Anterior cingulate cortex (tissue), 58 donors: ENCODE measurements at regions not wholly inside any gene's neighbourhood (a gene's known extent, or its start where the extent isn't known, plus 50 kb on each side); places are given as distances from the start of the nearest gene placed in this dataset.

Source experiments
- DNase-seq, 58 donors: peaks; one replicate each; lab custom pipeline; 2025; lab: John Stamatoyannopoulos, UW

DNA sequence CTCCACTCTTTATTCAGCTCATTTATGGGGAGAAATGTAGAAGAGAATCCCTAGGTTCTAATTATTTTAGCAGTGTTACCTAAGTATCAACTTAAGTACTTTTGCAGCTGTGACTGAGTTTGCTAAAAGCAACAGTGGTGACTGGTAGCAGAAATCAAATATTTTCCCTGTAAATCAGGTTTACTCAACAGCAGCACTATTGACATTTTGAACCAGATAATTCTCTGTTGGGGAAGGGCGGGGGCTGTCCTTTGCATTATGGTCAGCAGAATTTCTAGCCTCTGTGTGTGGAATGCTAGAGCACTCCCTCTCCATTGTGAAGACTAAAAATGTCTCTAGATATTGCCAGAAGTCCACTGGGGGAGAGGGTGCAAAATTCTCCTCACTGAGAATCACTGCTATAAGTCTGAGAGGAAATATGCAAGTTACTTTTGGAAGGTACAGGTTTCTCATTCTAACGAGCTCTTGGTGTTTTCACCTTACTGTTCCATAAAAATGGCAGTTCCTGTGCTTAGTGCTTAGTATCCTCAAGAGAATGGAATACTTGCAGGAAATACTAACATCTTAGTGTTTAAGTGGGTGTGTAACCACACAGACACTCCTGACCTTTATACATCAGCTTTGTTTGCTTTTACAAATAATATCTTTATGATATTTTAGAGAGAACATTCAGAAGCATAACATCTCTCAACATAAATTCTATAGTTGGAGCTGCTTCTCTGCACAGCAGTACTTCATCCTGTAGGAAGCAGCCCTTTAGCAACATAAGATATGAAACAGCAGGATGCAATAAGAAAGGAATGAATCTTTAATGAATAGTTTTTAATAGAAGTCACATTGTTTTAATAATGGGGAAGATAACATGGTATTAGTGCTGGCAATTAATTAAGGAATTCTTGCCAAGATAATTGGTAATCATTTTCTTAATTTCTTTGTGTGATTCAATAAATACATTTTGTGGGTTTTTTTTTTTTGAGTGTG is 246.5 kb upstream of the GOLIM4 start:
- no peak for DNase-seq

- DNase-seq, result no peak
These were observed 245.6 kb upstream of the GOLIM4 start for GRCh38 chr3:168341192-168341815.

DNA sequence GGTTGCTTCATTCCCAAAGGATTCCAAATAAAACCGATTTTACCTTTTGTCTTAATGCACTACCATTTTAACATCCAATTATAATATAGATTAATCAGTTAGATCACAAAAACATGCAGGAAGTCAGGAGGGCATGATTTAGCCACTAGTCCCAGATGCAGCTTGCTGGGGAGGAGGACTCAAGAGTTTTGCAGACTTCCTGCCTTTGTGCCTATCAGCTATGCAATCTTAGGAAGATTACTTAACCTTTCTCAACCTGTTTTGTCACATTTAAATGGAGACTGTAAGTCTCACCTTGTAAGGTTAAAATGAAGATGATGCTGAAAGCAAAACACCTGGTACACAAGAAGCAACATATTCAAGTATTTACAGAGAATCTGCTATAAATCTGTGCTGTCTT is 242.4 kb upstream of the GOLIM4 start:
- DNase-seq, result no peak

DNA sequence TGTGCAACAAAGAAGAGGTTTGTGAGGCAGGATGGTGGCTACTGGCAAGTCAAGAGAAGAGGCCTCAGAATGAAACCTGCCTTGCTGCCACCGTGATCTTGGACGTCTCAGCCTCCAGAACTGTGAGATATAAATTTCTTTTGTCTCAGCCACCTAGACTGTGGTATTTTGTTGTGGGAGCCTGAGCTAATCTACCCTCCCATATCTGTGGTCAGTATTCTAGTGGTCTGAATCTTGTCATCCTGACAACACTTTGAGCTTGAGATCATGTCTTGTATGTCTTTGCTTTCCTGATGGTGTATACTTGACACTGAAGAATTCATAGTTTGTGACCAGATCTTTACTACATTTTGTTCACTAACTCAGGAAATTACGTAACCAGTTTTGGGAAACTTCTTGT is 240.6 kb upstream of the GOLIM4 start:
- DNase-seq, result no peak

DNA sequence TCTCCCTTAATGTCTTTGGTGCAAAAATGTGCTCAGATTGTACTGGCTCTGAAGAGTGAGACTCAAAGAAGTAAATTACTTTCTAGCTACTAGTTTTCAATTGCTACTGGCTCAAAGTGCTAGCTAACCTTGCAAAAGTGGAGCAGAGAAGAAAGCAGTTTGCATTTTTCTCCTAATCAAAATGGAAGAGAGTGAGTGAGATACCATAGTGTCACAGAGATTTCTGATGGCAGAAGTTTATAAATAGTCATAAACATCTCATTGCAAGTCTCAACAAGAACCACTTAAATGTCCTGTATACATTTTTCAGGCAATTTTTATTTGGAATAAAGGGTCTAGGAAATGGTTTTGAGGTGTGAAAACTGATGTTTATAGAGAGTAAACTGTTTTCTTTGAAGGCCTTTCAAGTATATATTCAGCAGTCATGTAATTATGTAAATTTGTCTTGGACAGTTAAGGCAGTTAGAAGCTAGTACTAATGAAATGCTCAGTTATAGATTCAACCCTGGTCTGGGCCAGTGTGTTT is 237.7 kb upstream of the GOLIM4 start:
- no peak for DNase-seq

DNA sequence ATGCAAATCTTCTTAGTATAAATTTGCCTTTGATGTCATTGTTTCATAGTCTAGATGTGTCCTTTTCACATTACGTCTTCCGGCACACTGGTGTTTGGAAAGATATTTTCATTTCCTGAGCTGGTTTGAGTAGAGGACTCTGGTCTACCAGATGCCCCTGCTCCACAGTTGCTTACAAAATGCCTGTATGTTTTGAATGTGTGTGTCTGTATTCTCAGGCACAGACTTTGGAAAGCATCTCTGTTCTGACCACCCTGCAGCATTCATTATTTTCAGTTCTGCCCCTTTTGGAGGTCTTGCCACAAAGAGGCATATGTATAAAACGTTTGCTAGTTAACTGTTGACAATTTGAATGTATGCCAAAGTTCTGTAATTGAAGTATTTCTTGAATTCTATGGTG is 236.0 kb upstream of the GOLIM4 start:
- no peak for DNase-seq

- no peak for DNase-seq
These were observed 235.3 kb upstream of the GOLIM4 start for GRCh38 chr3:168330983-168331382.

DNA sequence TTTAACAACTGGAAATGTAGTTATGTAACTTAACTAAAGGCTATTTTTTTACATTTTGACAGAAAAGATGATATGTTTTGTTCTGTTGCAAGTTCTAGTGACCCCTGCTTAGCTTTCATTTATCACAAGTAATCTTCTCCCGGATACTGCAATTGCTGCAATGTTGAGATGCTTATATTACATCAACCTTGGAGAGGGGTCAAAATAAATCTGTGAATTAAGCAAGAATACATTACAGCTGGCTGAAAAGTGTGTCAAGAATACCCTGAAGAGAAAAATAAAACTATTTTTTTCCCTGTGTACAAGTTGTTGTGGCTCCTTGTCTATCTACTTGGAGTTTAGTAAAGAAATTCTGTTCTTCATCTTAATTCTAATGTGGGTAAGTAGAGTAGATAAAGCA is 232.1 kb upstream of the GOLIM4 start:
- DNase-seq, result no peak

- no peak for DNase-seq
These were observed 230.0 kb upstream of the GOLIM4 start for GRCh38 chr3:168325684-168326083.

GRCh38 chr3:168322941-168323340 is 227.2 kb upstream of the GOLIM4 start:
- DNase-seq, result no peak

GRCh38 chr3:168314166-168314565 is 218.4 kb upstream of the GOLIM4 start:
- no peak for DNase-seq

DNA sequence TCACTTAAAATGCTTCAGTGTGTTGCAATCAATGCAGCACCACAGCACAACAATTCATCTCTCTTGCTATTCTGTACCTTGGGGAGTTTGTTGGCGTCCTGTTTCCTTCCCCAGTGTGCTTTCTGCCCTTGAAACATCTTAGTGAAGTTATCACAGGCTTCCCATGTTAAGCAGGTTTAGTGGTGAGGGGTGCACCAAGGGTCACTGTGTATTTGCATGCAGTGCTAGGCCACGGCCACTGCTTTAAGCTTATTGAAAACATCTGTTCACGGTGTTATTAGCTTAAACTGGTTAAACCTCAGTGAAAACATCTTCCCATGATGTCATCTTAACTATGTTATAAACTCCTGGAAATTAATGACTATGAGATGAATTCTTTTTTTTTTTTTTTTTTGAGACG is 217.3 kb upstream of the GOLIM4 start:
- DNase-seq, result no peak

GRCh38 chr3:168307893-168308292 is 212.2 kb upstream of the GOLIM4 start:
- no peak for DNase-seq

- DNase-seq, result no peak
These were observed 199.3 kb upstream of the GOLIM4 start for GRCh38 chr3:168295027-168295426.

DNA sequence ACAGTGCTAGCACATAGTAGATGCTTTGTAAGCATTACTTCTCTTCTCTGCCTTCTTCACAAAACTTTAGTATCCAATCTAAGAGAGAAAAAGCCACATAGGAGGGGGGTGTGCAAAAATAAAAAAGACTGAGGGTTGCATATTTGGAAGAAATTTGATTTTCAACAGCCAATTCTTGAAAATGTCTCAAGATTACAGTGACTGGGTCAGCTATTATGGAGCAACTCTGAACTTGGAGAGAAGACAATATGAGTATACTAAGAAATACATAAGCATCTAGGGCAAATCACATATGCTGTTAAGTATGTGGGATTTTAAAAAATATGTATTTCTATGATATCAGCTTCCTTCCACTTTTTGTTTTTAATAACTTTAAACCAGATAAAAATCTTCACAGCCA is 196.6 kb upstream of the GOLIM4 start:
- no peak for DNase-seq

DNA sequence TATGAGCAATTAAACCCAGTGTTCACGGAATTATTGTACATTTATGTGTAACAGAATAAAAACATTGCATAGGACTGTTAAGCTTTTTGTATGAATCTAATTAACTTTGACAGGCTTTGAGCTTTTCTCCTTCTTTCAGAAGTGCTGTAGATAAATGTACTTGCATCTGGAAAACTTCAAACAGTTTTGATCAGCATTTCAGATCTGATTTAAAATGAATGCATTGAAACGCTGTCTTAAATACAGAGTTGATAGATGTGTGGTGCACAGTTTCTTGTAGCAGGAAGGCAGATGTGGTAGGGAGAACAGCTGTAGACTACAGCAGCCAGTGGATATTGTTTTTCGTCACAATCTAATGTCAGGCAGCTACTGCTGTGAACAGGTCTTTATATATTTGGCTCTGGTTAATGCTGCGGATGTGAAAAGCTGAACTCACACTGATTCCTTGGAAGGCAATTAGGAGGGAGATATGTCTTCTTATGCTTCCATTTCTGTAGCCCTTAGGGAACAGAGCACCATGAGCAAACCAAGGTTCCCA is 193.8 kb upstream of the GOLIM4 start:
- DNase-seq, result no peak

- no peak for DNase-seq
These were observed 193.0 kb upstream of the GOLIM4 start for GRCh38 chr3:168288511-168289401.

DNA sequence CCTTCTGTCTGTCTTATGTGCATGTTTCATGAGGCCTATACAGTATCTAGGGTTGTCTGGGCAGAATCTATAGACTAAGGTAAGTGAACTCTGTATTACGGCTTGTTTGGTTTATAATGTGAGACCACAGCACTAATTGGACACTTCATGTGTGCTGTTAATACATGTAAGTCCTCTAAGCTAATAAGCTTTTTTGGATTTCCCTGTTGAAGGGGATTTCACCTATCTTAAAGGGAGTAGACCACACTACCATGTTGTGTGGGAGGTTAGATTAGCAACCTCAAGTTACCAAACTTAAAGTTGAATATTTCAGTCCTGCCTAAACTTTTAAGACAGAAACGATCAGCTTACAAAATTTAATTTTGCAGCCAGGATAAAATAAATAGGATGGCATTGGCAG is 189.8 kb upstream of the GOLIM4 start:
- DNase-seq, result no peak

DNA sequence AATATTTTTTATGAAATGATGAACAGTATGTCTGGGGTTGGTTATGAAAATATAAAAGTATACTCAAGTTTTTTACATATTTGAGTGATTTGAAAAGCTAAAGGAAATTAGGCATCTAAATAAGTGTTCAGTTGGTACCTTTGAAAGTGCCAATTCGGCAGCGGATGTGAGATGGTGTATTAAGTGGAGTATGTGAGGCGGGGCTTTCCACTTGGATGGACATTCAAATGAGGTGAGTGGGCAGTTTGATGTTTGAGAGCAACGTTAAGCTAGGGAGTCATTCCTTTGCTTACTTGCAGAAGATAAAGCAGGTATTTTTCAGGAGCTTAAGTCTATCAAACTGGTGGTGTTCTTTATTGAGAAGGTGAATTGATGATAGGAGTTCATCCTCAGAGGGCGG is 189.0 kb upstream of the GOLIM4 start:
- no peak for DNase-seq

DNA sequence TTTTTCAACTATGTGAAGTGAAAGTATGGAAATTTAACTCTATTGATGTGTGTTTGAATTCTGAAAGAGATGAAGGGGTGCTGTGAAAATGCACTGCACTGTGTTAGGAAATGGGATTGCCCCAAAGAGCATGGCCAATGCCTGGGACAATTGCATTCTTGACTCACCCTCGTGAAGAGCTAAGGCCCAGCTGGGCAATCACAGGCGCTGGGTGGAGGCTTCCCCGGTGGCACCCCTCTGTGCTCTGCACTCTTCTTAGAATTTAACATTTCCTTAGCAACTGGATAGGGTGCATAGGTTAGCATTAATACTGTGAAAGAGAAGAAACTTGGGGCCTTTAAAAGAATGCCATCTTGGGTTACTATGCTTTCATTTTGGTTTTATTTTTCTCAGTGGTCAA is 179.9 kb upstream of the GOLIM4 start:
- DNase-seq, result no peak
